Spleen (tissue), 7 donors: ENCODE measurements at regions not wholly inside any gene's neighbourhood (a gene's known extent, or its start where the extent isn't known, plus 50 kb on each side); places are given as distances from the start of the nearest gene placed in this dataset.

Experiments
- POLR2A ChIP-seq, 3 donors: fragments of 450-650 bp; IDR thresholded peaks; one replicate each; pipeline ENCODE4 v1.5.1; 2017; ENCODE audit warnings: antibody characterized with exemption in 3 of 3, mild to moderate bottlenecking in 1 of 3
- TF ChIP-seq, protein P1 (sequence below), 11 experiments: fragments of 200-600 bp in 7 of 11; fragments of 450-650 bp in 4 of 11; sonication (generic) in 4 of 11; IDR thresholded peaks in 8 of 11; conservative IDR thresholded peaks in 3 of 11; 1 replicate in 7 of 11; 2 replicates in 4 of 11; pipeline versions ENCODE4 v1.4.0 to v1.8.0; 2016 to 2021; ENCODE audit warnings: antibody characterized with exemption in 11 of 11, inconsistent platforms in 4 of 11, mild to moderate bottlenecking in 1 of 11
- donor health status: DM: no; HTN: no; CAD: no; lungs with moderate emphysema.
- donor health status: DM: no; HTN: no; CAD: no.
- donor health status: DM: no; HTN: no; CAD: no.

DNA sequence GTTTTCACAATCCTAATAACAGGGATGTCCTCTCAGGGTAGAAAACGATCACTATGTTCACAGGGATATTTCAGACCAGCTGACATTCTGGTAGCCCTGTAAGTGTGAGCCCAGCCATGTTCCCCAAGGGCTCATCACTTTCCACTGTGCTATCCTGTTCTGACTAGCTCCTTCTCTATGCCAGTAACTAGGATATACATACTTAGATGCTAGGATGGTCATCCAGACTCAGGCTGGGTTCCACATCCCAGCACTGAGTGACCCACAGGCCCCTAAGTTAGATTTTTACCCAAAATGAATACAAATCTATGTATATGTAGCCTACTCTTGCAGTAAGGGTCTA, 83.0 kb downstream of the CD164 start:
- TF ChIP-seq POLR2A (IDR thresholded peaks at IDR 0.05) = no peak
- TF ChIP-seq, protein P1, sequence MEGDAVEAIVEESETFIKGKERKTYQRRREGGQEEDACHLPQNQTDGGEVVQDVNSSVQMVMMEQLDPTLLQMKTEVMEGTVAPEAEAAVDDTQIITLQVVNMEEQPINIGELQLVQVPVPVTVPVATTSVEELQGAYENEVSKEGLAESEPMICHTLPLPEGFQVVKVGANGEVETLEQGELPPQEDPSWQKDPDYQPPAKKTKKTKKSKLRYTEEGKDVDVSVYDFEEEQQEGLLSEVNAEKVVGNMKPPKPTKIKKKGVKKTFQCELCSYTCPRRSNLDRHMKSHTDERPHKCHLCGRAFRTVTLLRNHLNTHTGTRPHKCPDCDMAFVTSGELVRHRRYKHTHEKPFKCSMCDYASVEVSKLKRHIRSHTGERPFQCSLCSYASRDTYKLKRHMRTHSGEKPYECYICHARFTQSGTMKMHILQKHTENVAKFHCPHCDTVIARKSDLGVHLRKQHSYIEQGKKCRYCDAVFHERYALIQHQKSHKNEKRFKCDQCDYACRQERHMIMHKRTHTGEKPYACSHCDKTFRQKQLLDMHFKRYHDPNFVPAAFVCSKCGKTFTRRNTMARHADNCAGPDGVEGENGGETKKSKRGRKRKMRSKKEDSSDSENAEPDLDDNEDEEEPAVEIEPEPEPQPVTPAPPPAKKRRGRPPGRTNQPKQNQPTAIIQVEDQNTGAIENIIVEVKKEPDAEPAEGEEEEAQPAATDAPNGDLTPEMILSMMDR (IDR thresholded peaks at IDR 0.05 in 8 of 11, conservative IDR thresholded peaks at IDR 0.05 in 3 of 11) = no peak
